Skin epidermis (tissue), 12 donors: ENCODE measurements at regions not wholly inside any gene's neighbourhood (a gene's known extent, or its start where the extent isn't known, plus 50 kb on each side); places are given as distances from the start of the nearest gene placed in this dataset.

Experiments used
- H3K27ac ChIP-seq, 21 experiments: fragments of 200-600 bp; sonication (generic) in 11 of 21; one replicate each; pipeline ENCODE4 v1.5.0; 2020; ENCODE audit warnings: mild to moderate bottlenecking in 3 of 21, inconsistent platforms in 2 of 21, moderate library complexity in 2 of 21
- H3K4me3 ChIP-seq, 7 experiments: fragments of 200-600 bp; sonication (generic) in 2 of 7; one replicate each; pipeline ENCODE4 v1.5.0; 2020; ENCODE audit warnings: inconsistent platforms in 2 of 7, mild to moderate bottlenecking in 2 of 7, moderate library complexity in 1 of 7

DNA sequence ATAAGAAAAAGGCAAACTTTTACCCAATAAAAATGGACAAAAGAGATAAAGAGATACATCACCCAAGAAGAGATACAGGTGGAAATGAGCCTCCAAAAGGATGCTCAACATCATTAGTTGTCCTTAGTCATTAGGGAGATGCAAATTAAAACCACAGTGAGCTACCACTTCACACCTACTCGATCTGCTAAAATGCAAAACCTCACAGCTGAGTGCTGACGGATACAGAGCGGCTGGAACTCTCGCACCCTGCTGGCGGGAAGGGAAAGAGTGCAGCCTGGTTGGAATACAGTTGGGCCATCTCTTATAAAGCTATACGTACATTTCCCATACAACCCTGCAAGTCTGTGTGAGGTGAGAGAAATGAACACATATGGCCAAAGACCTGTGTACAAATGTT is 78.5 kb upstream of the PRR20G start:
- Histone ChIP-seq H3K4me3 (no peak overlapping the region), H3K27ac (no peak overlapping the region)

DNA sequence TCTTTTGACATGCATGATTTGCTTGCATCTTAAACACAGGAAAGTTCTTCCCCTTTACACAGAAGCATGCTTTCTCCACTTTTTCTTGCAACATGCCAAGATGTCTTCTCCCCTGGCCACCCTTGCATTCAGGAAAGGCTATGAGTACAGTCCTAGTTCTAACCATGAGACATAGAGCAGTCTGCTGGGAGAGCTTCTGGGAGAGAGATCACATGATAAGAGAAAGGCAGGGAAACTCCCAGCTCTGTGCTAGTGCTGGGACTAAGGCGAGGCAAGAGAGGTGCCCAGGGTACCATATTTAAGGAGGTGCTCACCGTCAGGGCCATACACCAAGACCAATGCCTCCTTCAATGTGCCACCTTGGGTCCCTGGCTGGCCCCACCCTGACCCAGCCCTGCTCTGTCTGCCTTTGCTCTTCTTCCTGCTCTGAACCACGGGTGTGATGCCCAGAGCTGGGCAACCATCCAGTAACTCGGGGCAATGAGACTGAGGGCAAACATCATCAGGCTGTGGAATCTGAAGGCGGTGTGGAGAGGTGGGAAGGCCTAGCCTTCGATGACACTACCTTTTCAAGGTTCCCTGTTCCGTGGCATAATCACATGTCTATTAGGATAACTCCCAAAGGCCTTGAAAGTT is 77.4 kb upstream of the PRR20G start:
- H3K4me3 ChIP-seq = no peak overlapping the region
- H3K27ac ChIP-seq = no peak overlapping the region

DNA sequence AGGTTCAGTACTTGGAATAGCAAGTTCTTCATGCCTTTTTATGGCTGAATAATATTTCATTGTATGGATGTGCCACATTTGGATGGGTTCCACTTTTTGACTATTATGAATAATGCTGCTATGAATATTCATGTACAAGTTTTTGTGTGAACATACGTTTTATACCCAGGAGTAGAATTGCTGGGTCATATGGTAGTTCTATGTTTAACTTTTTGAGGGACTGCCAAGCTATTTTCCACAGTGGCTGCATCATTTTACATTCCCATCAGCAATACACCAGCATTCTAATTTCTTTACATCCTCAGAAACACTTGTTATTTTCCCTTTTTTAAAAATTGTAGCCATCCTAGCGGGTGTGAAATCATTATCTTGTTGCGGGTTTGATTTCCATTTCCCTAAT is 76.0 kb upstream of the PRR20G start:
- H3K27ac ChIP-seq = no peak overlapping the region
- H3K4me3 ChIP-seq = no peak overlapping the region

GRCh38 chr3:127363171-127363570 is 75.3 kb upstream of the PRR20G start:
- Histone ChIP-seq H3K27ac (no peak overlapping the region), H3K4me3 (no peak overlapping the region)

DNA sequence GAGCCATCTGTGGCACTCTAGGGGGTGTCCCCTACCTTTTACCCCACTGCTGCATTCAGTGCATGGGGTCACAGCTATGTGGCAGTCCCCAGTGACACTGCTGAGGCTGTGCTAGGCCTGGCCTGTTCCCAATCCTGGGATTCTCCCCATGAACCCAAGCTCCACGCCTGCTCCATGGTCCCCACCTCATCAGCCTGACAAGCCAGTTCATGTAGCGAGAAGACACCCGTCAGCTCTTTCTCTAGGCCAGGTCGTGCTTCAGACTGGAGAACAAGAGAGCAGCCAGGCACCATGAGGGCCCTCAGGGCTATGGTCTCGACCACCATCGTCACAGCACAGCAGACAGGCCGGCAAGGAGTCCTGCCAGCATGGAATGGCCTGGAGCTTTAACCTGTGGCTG is 72.8 kb upstream of the PRR20G start:
- no peak overlapping the region for H3K4me3 ChIP-seq
- H3K27ac ChIP-seq = no peak overlapping the region

GRCh38 chr3:127358641-127359040 is 70.8 kb upstream of the PRR20G start:
- no peak overlapping the region for H3K27ac ChIP-seq
- no peak overlapping the region for H3K4me3 ChIP-seq

GRCh38 chr3:127356381-127356780 is 68.5 kb upstream of the PRR20G start:
- Histone ChIP-seq H3K4me3 (no peak overlapping the region), H3K27ac (no peak overlapping the region)

DNA sequence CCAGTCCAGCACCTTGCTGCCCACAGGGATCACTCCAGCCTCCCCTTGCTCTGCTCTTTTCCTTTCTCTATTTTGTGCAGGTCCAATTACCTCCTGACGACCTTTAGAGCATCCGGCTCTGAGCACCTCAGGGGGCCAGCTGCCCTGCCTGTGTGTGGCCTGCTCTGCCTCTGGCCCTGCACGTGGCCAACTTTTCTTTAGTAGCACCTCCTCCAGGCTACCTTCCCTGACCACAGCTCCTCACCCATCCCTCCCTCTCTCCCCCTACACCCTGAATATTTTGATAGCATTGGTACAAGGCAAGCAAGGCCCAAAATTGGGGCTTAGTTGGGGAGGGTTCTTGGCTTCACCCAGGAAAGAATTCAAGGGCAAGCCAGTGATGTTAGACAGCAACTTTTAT is 66.9 kb upstream of the PRR20G start:
- H3K27ac ChIP-seq = no peak overlapping the region
- no peak overlapping the region for H3K4me3 ChIP-seq

- Histone ChIP-seq H3K4me3 (no peak overlapping the region), H3K27ac (no peak overlapping the region)
Observed at GRCh38 chr3:127352612-127353011, 64.8 kb upstream of the PRR20G start.

GRCh38 chr3:127351775-127352350 is 64.0 kb upstream of the PRR20G start:
- Histone ChIP-seq H3K27ac (no peak overlapping the region), H3K4me3 (no peak overlapping the region)

- Histone ChIP-seq H3K27ac (no peak overlapping the region), H3K4me3 (no peak overlapping the region)
Observed at GRCh38 chr3:127351321-127351720, 63.5 kb upstream of the PRR20G start.

- H3K4me3 ChIP-seq = no peak overlapping the region
- H3K27ac ChIP-seq = no peak overlapping the region
Observed at GRCh38 chr3:127350172-127351050, 62.6 kb upstream of the PRR20G start.

GRCh38 chr3:127349501-127350171 is 61.8 kb upstream of the PRR20G start:
- Histone ChIP-seq H3K4me3 (no peak overlapping the region), H3K27ac (no peak overlapping the region)

GRCh38 chr3:127342735-127343134 is 54.9 kb upstream of the PRR20G start:
- Histone ChIP-seq H3K27ac (no peak overlapping the region), H3K4me3 (no peak overlapping the region)

DNA sequence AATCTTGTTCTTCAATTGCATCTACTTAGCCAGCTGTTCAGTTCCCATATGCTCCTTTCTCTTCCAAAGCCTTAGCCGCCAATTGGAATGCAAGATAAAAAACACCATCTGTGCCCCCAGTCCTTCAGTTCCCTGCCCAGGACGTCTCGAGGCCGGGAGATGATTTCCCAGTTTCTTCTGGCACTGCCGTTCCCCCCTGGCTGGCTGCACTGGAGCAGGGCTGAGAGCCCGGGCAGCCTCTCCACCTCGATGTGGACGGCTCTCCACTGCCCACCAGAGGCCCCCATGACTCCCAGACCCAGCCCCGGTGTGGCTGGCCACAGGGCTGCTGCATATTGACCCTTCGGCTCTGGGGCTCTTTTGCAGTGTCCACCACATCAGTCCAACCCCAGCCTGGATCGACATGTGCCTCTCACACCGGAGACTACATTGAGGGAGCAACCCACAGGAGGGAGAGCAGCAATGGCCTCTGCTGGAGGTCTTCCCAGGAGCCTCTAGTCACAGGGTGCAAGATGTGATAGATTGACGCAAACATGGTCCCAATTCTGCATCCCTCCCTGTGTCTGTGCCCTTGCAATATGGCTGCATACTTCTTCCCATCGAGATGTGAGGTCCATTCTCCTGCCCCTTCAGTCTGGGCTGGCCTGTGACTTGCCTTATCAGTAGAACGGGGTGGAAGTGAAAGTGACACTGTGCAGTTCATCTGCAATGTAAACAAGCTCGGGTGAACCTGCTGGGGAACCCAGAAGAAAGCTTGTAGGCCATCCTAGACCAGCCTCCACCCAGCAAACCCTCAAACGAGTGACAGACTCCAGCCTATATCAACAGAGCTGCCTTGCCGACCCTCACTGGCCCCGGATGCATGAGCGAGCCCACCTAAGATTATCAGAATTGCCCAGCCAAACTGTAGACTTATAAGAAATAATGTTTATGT is 52.3 kb upstream of the PRR20G start:
- Histone ChIP-seq H3K27ac (no peak overlapping the region), H3K4me3 (no peak overlapping the region)

GRCh38 chr3:127339016-127339415 is 51.2 kb upstream of the PRR20G start:
- Histone ChIP-seq H3K4me3 (no peak overlapping the region), H3K27ac (no peak overlapping the region)

DNA sequence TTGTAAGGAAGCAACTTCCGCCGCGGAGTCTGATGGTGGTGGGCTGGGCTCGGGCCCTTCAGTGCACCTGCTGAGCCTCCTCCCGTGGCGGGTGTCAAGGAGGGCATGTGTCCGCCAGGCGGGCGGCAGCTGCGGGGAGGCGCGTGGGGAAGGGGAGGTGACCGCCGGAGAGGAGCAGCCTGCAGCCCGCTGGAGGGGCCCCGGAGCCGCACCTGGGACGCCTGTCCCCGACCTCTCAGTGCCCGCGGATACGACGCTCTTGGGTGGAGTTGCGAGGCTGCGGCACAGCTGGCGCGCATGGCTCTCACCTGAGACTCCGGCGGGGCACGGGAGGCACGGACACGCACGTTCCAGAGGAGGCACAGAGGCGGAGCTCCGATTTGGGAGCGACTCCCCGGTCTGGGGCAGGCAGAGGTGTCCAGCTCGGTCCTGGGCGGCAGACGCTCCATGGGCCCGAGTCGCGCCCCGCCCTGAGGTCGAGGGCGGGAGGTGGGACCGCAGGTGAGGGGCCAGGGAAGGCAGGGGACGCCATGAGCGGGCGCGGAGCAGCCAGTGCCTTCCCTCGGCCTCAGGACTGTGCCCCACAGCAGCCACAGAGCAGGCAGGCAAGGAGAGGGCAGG is 50.2 kb upstream of the PRR20G start:
- Histone ChIP-seq H3K4me3 (no peak overlapping the region), H3K27ac (no peak overlapping the region)
